HG03135 (cell line): ENCODE measurements at regions not wholly inside any gene's neighbourhood (a gene's known extent, or its start where the extent isn't known, plus 50 kb on each side); places are given as distances from the start of the nearest gene placed in this dataset.

Experiments used
- ATAC-seq: cut with Tn5 transposase; IDR thresholded peaks from one replicate; pipeline ENCODE4 v1.9.1; 2021; ENCODE audit warnings: mild to moderate bottlenecking, moderate library complexity; ENCODE audit not compliant: unreplicated experiment

GRCh38 chr10:94043431-94043990, 49.8 kb downstream of the PLCE1 start:
- no peak for ATAC-seq

- ATAC-seq: no peak
Observed at GRCh38 chr10:94046098-94046497, 52.4 kb downstream of the PLCE1 start.

- no peak for ATAC-seq
Observed at GRCh38 chr10:94047293-94047692, 53.6 kb downstream of the PLCE1 start.

- no peak for ATAC-seq
Observed at GRCh38 chr10:94049911-94050310, 56.2 kb downstream of the PLCE1 start.

GRCh38 chr10:94052281-94052680, 58.5 kb downstream of the PLCE1 start:
- ATAC-seq: no peak

GRCh38 chr10:94052866-94053791, 59.4 kb downstream of the PLCE1 start:
- ATAC-seq: no peak

- no peak for ATAC-seq
Observed at GRCh38 chr10:94059178-94059883, 65.6 kb downstream of the PLCE1 start.

GRCh38 chr10:94061026-94061425, 67.3 kb downstream of the PLCE1 start:
- no peak for ATAC-seq

- no peak for ATAC-seq
Observed at GRCh38 chr10:94062611-94063010, 68.9 kb downstream of the PLCE1 start.

GRCh38 chr10:94065362-94065761, 71.6 kb downstream of the PLCE1 start:
- ATAC-seq: no peak

- ATAC-seq: no peak
Observed at GRCh38 chr10:94065787-94066186, 72.1 kb downstream of the PLCE1 start.

- no peak for ATAC-seq
Observed at GRCh38 chr10:94066411-94066810, 72.7 kb downstream of the PLCE1 start.

GRCh38 chr10:94069884-94070283, 76.2 kb downstream of the PLCE1 start:
- ATAC-seq: no peak

- no peak for ATAC-seq
Observed at GRCh38 chr10:94074462-94074861, 80.7 kb downstream of the PLCE1 start.

- no peak for ATAC-seq
Observed at GRCh38 chr10:94075506-94075905, 81.8 kb downstream of the PLCE1 start.

- no peak for ATAC-seq
Observed at GRCh38 chr10:94076325-94076841, 82.7 kb downstream of the PLCE1 start.

- ATAC-seq: no peak
Observed at GRCh38 chr10:94077042-94077441, 83.3 kb downstream of the PLCE1 start.

GRCh38 chr10:94080108-94080507, 86.4 kb downstream of the PLCE1 start:
- no peak for ATAC-seq

- no peak for ATAC-seq
Observed at GRCh38 chr10:94083662-94084265, 90.0 kb downstream of the PLCE1 start.

GRCh38 chr10:94084344-94084743, 90.6 kb downstream of the PLCE1 start:
- ATAC-seq: no peak

- ATAC-seq: no peak
Observed at GRCh38 chr10:94085288-94085687, 91.6 kb downstream of the PLCE1 start.
